Type B pancreatic cell (in vitro differentiated cells): ENCODE measurements at regions not wholly inside any gene's neighbourhood (a gene's known extent, or its start where the extent isn't known, plus 50 kb on each side); places are given as distances from the start of the nearest gene placed in this dataset.
A peak's percentile ranks its signal among the peaks of the same experiment; 100 is the strongest.

Experiments
- DNase-seq: peaks from one replicate; pipeline ENCODE4 v3.0.0; 2021; ENCODE audit warnings: mixed read lengths; ENCODE audit not compliant: unreplicated experiment; ENCODE audit errors: extremely low spot score
- H3K27ac Mint-ChIP-seq: 2 replicates; pipeline ENCODE4 v1.8.0; 2021; ENCODE audit warnings: mild to moderate bottlenecking, mixed read lengths
- H3K27me3 Mint-ChIP-seq: 2 replicates; pipeline ENCODE4 v1.8.0; 2021; ENCODE audit warnings: mixed read lengths
- H3K36me3 Mint-ChIP-seq: 2 replicates; pipeline ENCODE4 v1.8.0; 2021; ENCODE audit warnings: mixed read lengths
- H3K4me1 Mint-ChIP-seq: one replicate; pipeline ENCODE4 v1.8.0; 2021; ENCODE audit warnings: mixed read lengths; ENCODE audit not compliant: unreplicated experiment
- H3K4me3 Mint-ChIP-seq: 2 replicates; pipeline ENCODE4 v1.8.0; 2021; ENCODE audit warnings: mild to moderate bottlenecking, mixed read lengths
- H3K9me3 Mint-ChIP-seq: 2 replicates; pipeline ENCODE4 v1.8.0; 2021; ENCODE audit warnings: mixed read lengths
- TF ChIP-seq, protein P1 (sequence below): fragments of 200-600 bp; sonication (generic); conservative IDR thresholded peaks from 2 replicates; pipeline ENCODE4 v1.5.0; 2021; ENCODE audit warnings: antibody characterized with exemption, mild to moderate bottlenecking

DNA sequence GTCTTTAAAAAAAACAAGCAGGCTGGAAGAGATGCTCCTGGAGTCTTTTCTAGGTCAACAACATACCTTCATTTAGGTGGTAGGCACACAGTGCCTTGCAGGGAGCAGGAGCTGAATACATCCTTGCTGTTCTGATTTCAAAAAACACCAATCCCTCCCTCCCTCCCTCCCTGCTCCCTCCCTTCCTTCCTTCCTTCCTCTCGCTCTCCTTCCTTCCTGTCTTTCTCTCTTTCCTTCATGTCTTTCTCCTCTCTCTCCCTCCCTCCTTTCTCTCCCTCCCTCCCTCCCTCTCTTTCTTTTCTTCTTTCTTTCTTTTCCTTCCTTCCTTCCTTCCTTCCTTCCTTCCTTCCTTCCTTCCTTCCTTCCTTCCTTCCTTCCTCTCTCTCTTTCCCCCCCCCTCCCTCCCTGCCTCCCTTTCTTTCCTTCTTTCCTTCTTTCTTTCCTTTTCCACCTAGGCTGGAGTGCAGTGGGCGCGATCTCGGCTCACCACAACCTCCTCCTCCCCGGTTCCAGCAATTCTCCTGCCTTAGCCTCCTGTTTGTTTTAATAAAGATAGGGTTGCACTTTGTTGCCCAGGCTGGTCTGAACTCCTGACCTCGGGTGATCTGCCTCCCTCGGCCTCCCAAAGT, 245.1 kb downstream of the MIAT start:
- Mint-ChIP-seq H3K27me3 (peaks cover 72% of the 10 kb centered on the region), H3K27ac (peak overlapping the region; percentile 64), H3K4me3 (peak overlapping the region; percentile 81), H3K36me3 (no peaks in the 10 kb centered on the region), H3K9me3 (no peaks in the 10 kb centered on the region), H3K4me1 (peaks cover 20% of the 10 kb centered on the region)
- DNase-seq, result no peak
- TF ChIP-seq, protein P1, sequence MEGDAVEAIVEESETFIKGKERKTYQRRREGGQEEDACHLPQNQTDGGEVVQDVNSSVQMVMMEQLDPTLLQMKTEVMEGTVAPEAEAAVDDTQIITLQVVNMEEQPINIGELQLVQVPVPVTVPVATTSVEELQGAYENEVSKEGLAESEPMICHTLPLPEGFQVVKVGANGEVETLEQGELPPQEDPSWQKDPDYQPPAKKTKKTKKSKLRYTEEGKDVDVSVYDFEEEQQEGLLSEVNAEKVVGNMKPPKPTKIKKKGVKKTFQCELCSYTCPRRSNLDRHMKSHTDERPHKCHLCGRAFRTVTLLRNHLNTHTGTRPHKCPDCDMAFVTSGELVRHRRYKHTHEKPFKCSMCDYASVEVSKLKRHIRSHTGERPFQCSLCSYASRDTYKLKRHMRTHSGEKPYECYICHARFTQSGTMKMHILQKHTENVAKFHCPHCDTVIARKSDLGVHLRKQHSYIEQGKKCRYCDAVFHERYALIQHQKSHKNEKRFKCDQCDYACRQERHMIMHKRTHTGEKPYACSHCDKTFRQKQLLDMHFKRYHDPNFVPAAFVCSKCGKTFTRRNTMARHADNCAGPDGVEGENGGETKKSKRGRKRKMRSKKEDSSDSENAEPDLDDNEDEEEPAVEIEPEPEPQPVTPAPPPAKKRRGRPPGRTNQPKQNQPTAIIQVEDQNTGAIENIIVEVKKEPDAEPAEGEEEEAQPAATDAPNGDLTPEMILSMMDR, result no peak

GRCh38 chr22:26903030-26903856, 245.9 kb downstream of the MIAT start:
- H3K4me1 Mint-ChIP-seq, result peaks cover 20% of the 10 kb centered on the region
- DNase-seq, result no peak
- H3K4me3 Mint-ChIP-seq, result peak overlapping the region; percentile 81
- TF ChIP-seq, protein P1, result no peak
- no peaks in the 10 kb centered on the region for H3K36me3 Mint-ChIP-seq
- H3K27ac Mint-ChIP-seq, result peak overlapping the region; percentile 64
- H3K27me3 Mint-ChIP-seq, result peaks cover 70% of the 10 kb centered on the region
- H3K9me3 Mint-ChIP-seq, result no peaks in the 10 kb centered on the region

- Mint-ChIP-seq H3K27me3 (peaks cover 67% of the 10 kb centered on the region), H3K36me3 (no peaks in the 10 kb centered on the region), H3K27ac (no peak overlapping the region), H3K9me3 (no peaks in the 10 kb centered on the region), H3K4me1 (peaks cover 20% of the 10 kb centered on the region), H3K4me3 (peak overlapping the region; percentile 72)
- TF ChIP-seq, protein P1, result no peak
- DNase-seq, result no peak
Observed at GRCh38 chr22:26904483-26904882, 247.1 kb downstream of the MIAT start.

DNA sequence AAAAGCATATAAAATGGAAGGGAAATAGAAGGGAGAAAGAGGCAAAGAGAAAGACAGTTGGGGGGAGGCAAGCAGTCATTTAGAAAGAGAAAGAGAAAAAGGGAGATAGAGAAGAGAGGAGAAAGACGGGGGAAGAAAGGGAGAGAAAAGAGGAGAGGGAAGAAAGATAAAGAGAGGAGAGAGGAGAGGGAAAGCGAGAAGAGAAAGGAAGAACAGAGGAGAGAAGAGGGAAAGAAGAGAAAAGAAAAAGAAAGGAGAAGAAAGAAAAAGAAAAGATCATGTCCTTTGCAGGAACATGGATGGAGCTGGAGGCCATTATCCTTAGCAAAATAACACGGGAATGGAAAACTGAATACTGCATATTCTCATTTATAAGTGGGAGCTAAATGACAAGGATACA, 247.7 kb downstream of the MIAT start:
- Mint-ChIP-seq H3K4me1 (peaks cover 20% of the 10 kb centered on the region), H3K4me3 (no peak overlapping the region), H3K9me3 (no peaks in the 10 kb centered on the region), H3K36me3 (no peaks in the 10 kb centered on the region), H3K27ac (no peak overlapping the region), H3K27me3 (peaks cover 71% of the 10 kb centered on the region)
- TF ChIP-seq, protein P1, result no peak
- DNase-seq, result no peak

DNA sequence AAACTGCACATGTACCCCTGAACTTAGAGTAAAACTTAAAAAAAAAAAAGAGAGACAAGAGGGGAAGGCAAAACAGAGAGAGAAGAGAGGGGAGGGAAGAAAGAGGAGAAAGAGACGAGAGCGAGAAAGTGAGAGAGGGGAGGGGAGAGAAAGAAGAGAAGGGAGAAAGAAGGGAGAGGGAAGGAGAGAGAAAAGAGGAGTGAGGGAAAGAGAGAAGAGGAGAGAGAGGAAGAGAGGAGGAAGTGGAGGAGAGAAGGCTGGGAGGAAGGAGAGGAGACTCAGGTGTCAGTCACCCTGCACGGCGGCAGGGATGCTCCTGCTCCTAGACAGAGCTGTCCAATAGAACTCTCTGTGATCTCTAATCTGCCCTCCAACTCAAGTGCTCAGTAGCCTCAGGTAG, 248.3 kb downstream of the MIAT start:
- Mint-ChIP-seq H3K4me1 (peaks cover 20% of the 10 kb centered on the region), H3K9me3 (no peaks in the 10 kb centered on the region), H3K36me3 (no peaks in the 10 kb centered on the region), H3K27me3 (peaks cover 71% of the 10 kb centered on the region), H3K4me3 (no peak overlapping the region), H3K27ac (no peak overlapping the region)
- TF ChIP-seq, protein P1, result no peak
- DNase-seq, result no peak
